Left lung (tissue), 4 donors: ENCODE measurements at regions not wholly inside any gene's neighbourhood (a gene's known extent, or its start where the extent isn't known, plus 50 kb on each side); places are given as distances from the start of the nearest gene placed in this dataset.
A peak's percentile ranks its signal among the peaks of the same experiment; 100 is the strongest.

Source experiments
- ATAC-seq: fragments of 200-7000 bp; cut with Tn5 transposase; one replicate; pipeline ENCODE4 v1.9.1; 2020; ENCODE audit warnings: moderate library complexity
- DNase-seq, 4 donors: peaks; one replicate each; pipeline ENCODE4 v3.0.0-alpha.2; 2013 to 2020
- H3K27ac ChIP-seq, 2 donors: fragments of 200-600 bp; sonication (generic) in 1 of 2; one replicate each; pipeline versions ENCODE4 v1.5.0 to v1.8.0; 2020 to 2021
- H3K27me3 ChIP-seq, 2 donors: fragments of 200-600 bp; sonication (generic) in 1 of 2; one replicate each; pipeline versions ENCODE4 v1.5.0 to v1.8.0; 2020 to 2021
- H3K36me3 ChIP-seq, 2 donors: fragments of 200-600 bp; sonication (generic) in 1 of 2; one replicate each; pipeline versions ENCODE4 v1.5.0 to v1.8.0; 2020 to 2021
- H3K4me1 ChIP-seq, 2 donors: fragments of 200-600 bp; one replicate each; pipeline ENCODE4 v1.8.0; 2021
- H3K4me3 ChIP-seq, 2 donors: fragments of 200-600 bp; sonication (generic) in 1 of 2; one replicate each; pipeline versions ENCODE4 v1.5.0 to v1.8.0; 2020 to 2021; ENCODE audit warnings: mild to moderate bottlenecking in 1 of 2
- H3K9me3 ChIP-seq, 2 donors: fragments of 200-600 bp; sonication (generic) in 1 of 2; one replicate each; pipeline versions ENCODE4 v1.5.0 to v1.8.0; 2020 to 2021
- CTCF ChIP-seq, 2 donors: fragments of 200-600 bp; sonication (generic) in 1 of 2; IDR thresholded peaks; one replicate each; pipeline versions ENCODE4 v1.5.0 to v1.8.0; 2021; ENCODE audit warnings: antibody characterized with exemption in 2 of 2
- intact Hi-C, 2 donors: fragments of 100-400 bp; cut with DNase I; formaldehyde crosslinking; loops; one replicate each; pipeline versions ENCODE4 v1.11.2 to v1.14.2; 2022
- donor health status: DM: no; HTN: yes; CAD: no.
- donor health status: DM: no; HTN: no; CAD: no.

GRCh38 chr5:117027384-117027783 is 452.8 kb upstream of the SEMA6A start:
- no peak for ATAC-seq
- no peak for DNase-seq
- Histone ChIP-seq H3K9me3 (no peaks in the 10 kb centered on the region), H3K4me1 (no peaks in the 10 kb centered on the region), H3K36me3 (no peaks in the 10 kb centered on the region), H3K27ac (no peak overlapping the region), H3K4me3 (no peak overlapping the region), H3K27me3 (no peaks in the 10 kb centered on the region)
- intact Hi-C loops, result no loop called here
- TF ChIP-seq CTCF (IDR thresholded peaks at IDR 0.05), result no peak

- H3K9me3 ChIP-seq, result no peaks in the 10 kb centered on the region
- H3K4me3 ChIP-seq, result no peak overlapping the region
- H3K36me3 ChIP-seq, result no peaks in the 10 kb centered on the region
- ATAC-seq (no peak), DNase-seq (no peak)
- no peaks in the 10 kb centered on the region for H3K27me3 ChIP-seq
- H3K27ac ChIP-seq, result no peak overlapping the region
- no peaks in the 10 kb centered on the region for H3K4me1 ChIP-seq
- no peak for TF ChIP-seq CTCF (IDR thresholded peaks at IDR 0.05)
- intact Hi-C loops, result no loop called here
Observed at GRCh38 chr5:117020999-117021398, 446.4 kb upstream of the SEMA6A start.

- Histone ChIP-seq H3K36me3 (no peaks in the 10 kb centered on the region), H3K27ac (no peak overlapping the region), H3K9me3 (peaks cover 0 to 23% of the 10 kb centered on the region in 2 donors), H3K27me3 (no peaks in the 10 kb centered on the region), H3K4me3 (no peak overlapping the region), H3K4me1 (no peaks in the 10 kb centered on the region)
- no peak for ATAC-seq
- no peak for TF ChIP-seq CTCF (IDR thresholded peaks at IDR 0.05)
- no peak for DNase-seq
- intact Hi-C loops, result no loop called here
Observed at GRCh38 chr5:117013280-117013877, 438.8 kb upstream of the SEMA6A start.

- Histone ChIP-seq H3K27ac (no peak overlapping the region), H3K27me3 (no peaks in the 10 kb centered on the region), H3K36me3 (no peaks in the 10 kb centered on the region), H3K4me3 (no peak overlapping the region), H3K9me3 (peaks cover 0 to 25% of the 10 kb centered on the region in 2 donors), H3K4me1 (no peaks in the 10 kb centered on the region)
- no peak for DNase-seq
- no peak for ATAC-seq
- no peak for TF ChIP-seq CTCF (IDR thresholded peaks at IDR 0.05)
- intact Hi-C loops, result no loop called here
Observed at GRCh38 chr5:117010574-117010973, 436.0 kb upstream of the SEMA6A start.

GRCh38 chr5:116998024-116998423 is 423.4 kb upstream of the SEMA6A start:
- Histone ChIP-seq H3K9me3 (peaks cover 0 to 13% of the 10 kb centered on the region in 2 donors), H3K36me3 (no peaks in the 10 kb centered on the region), H3K4me3 (no peak overlapping the region), H3K4me1 (no peaks in the 10 kb centered on the region), H3K27ac (no peak overlapping the region), H3K27me3 (no peaks in the 10 kb centered on the region)
- DNase-seq (peak in 1 of 4 donors; percentile 39), ATAC-seq (no peak)
- TF ChIP-seq CTCF (IDR thresholded peaks at IDR 0.05), result no peak
- intact Hi-C loops, result no loop called here
